C4-2B (cell line): ENCODE measurements at regions not wholly inside any gene's neighbourhood (a gene's known extent, or its start where the extent isn't known, plus 50 kb on each side); places are given as distances from the start of the nearest gene placed in this dataset.

Source experiments
- H3K27ac ChIP-seq: fragments of 450-650 bp; 2 replicates; pipeline ENCODE4 v1.5.1; 2017
- CTCF ChIP-seq: fragments of 450-650 bp; conservative IDR thresholded peaks from 2 replicates; pipeline ENCODE4 v1.5.1; 2017; ENCODE audit warnings: mild to moderate bottlenecking
- ZFX ChIP-seq: fragments of 450-650 bp; IDR thresholded peaks from 2 replicates; pipeline ENCODE4 v1.6.1; 2017

- no peak overlapping the region for H3K27ac ChIP-seq
- TF ChIP-seq CTCF (no peak), ZFX (no peak)
These were observed 441.1 kb upstream of the PCDH10 start for GRCh38 chr4:132707955-132708354.

GRCh38 chr4:132709056-132709455 lies 440.0 kb upstream of the PCDH10 start:
- H3K27ac ChIP-seq, result no peak overlapping the region
- TF ChIP-seq CTCF (no peak), ZFX (no peak)

GRCh38 chr4:132710971-132711370 lies 438.1 kb upstream of the PCDH10 start:
- no peak overlapping the region for H3K27ac ChIP-seq
- TF ChIP-seq ZFX (no peak), CTCF (no peak)

- no peak overlapping the region for H3K27ac ChIP-seq
- TF ChIP-seq CTCF (no peak), ZFX (no peak)
These were observed 411.8 kb upstream of the PCDH10 start for GRCh38 chr4:132737344-132737743.

- H3K27ac ChIP-seq, result no peak overlapping the region
- no peak for TF ChIP-seq ZFX
- TF ChIP-seq CTCF, result no peak
These were observed 389.8 kb upstream of the PCDH10 start for GRCh38 chr4:132759199-132759780.

- peak overlapping the region; percentile 39 for H3K27ac ChIP-seq
These were observed 385.6 kb upstream of the PCDH10 start for GRCh38 chr4:132763465-132763864.

GRCh38 chr4:132767901-132768300 lies 381.2 kb upstream of the PCDH10 start:
- no peak overlapping the region for H3K27ac ChIP-seq
- TF ChIP-seq CTCF (no peak), ZFX (no peak)

More at GRCh38 chr4:132763465-132763864, 385.6 kb upstream of the PCDH10 start:
- TF ChIP-seq CTCF (no peak), ZFX (no peak)
